ENCODE measurements at regions not wholly inside any gene's neighbourhood (a gene's known extent, or its start where the extent isn't known, plus 50 kb on each side); places are given as distances from the start of the nearest gene placed in this dataset.

DNA sequence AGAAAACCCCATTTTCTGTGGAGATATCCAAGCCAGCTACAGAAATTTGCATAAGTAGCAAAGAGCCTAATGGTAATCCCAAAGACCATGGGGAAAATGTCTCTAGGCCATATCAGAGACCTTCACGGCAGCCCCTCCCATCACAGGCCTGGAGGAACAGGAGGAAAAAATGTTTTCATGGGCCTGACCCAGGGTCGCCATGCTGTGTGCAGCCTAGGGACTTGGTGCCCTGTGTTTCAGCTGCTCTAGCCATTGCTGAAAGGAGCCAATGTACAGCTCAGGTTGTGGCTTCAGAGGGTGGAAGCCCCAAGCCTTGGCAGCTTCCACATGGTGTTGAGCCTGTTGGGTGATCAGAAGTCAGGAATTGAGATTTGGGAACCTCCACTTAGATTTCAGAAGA, 1150.7 kb downstream of the OTOL1 start:
- no peaks in the 10 kb centered on the region for H3K27me3 ChIP-seq (ENCODE audit: control insufficient read depth, insufficient read depth, low read length)
- H3K4me3 ChIP-seq (ENCODE audit: low read depth, low read length) = no peak overlapping the region
- TF ChIP-seq, protein P1, sequence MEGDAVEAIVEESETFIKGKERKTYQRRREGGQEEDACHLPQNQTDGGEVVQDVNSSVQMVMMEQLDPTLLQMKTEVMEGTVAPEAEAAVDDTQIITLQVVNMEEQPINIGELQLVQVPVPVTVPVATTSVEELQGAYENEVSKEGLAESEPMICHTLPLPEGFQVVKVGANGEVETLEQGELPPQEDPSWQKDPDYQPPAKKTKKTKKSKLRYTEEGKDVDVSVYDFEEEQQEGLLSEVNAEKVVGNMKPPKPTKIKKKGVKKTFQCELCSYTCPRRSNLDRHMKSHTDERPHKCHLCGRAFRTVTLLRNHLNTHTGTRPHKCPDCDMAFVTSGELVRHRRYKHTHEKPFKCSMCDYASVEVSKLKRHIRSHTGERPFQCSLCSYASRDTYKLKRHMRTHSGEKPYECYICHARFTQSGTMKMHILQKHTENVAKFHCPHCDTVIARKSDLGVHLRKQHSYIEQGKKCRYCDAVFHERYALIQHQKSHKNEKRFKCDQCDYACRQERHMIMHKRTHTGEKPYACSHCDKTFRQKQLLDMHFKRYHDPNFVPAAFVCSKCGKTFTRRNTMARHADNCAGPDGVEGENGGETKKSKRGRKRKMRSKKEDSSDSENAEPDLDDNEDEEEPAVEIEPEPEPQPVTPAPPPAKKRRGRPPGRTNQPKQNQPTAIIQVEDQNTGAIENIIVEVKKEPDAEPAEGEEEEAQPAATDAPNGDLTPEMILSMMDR (IDR thresholded peaks at IDR 0.05; ENCODE audit: insufficient read depth, low read length, severe bottlenecking) = no peak
- no peak for FAIRE-seq
- DNase-seq (ENCODE audit: low read depth) = no peak
- H3K36me3 ChIP-seq (ENCODE audit: control insufficient read depth, insufficient read depth, low read length) = no peaks in the 10 kb centered on the region

DNA sequence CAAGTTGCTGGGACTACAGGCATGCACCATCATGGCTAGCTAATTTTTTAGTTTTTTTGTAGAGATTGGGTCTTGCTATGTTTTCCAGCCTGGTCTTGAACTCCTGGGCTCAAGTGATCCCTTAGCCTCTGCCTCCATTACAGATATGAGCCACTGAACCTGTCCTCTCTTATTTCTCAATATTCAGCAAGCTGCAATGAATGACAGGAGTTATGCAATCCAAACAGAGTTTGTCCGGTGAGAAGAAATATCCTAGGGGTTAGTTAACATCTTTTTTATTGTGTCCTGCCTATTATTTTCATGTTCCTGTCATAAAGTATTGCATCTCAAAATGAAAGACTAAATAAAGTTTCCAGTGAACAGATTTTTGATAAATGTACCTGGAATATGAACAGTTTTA, 1161.4 kb downstream of the OTOL1 start:
- Histone ChIP-seq H3K4me3 (ENCODE audit: low read depth, low read length) (no peak overlapping the region), H3K36me3 (ENCODE audit: control insufficient read depth, insufficient read depth, low read length) (no peaks in the 10 kb centered on the region), H3K27me3 (ENCODE audit: control insufficient read depth, insufficient read depth, low read length) (no peaks in the 10 kb centered on the region)
- TF ChIP-seq, protein P1 (IDR thresholded peaks at IDR 0.05; ENCODE audit: insufficient read depth, low read length, severe bottlenecking) = no peak
- no peak for DNase-seq (ENCODE audit: low read depth)
- no peak for FAIRE-seq

DNA sequence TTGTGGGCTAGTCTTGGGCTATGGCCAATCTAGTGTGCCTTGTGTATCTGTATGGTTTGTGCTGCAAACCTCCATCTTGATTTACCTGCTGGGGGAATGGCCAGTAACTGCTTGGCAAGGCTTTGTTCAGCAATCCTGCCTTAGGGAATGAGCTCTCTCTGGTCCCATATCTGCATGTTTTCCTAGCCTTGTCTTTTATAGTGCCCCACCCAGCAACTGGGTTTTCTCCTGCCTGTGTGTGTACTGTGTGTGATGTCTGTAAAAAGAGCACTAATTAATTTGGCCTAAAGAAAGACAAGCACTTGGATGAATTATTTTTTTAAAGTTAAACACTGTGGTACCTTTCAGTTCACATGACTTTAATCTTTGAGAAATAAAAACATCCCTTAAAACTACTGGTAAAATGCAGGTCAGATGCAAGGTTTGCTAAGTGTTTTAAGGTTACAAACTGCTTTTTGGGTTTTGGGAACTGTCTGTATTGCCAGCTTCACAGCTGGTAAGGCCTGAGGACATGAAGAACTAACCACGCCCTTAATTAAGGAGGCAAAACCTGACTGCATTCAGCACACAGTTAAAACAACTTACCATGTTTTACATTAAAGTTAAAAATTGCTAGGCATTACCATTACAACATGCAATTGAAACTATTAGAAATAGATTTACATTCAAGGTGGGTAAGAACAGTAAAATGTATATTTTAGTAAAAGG, 1169.2 kb downstream of the OTOL1 start:
- Histone ChIP-seq H3K4me3 (ENCODE audit: low read depth, low read length) (no peak overlapping the region), H3K36me3 (ENCODE audit: control insufficient read depth, insufficient read depth, low read length) (no peaks in the 10 kb centered on the region), H3K27me3 (ENCODE audit: control insufficient read depth, insufficient read depth, low read length) (no peaks in the 10 kb centered on the region)
- TF ChIP-seq, protein P1 (IDR thresholded peaks at IDR 0.05; ENCODE audit: insufficient read depth, low read length, severe bottlenecking) = no peak
- no peak for DNase-seq (ENCODE audit: low read depth)
- FAIRE-seq = no peak

DNA sequence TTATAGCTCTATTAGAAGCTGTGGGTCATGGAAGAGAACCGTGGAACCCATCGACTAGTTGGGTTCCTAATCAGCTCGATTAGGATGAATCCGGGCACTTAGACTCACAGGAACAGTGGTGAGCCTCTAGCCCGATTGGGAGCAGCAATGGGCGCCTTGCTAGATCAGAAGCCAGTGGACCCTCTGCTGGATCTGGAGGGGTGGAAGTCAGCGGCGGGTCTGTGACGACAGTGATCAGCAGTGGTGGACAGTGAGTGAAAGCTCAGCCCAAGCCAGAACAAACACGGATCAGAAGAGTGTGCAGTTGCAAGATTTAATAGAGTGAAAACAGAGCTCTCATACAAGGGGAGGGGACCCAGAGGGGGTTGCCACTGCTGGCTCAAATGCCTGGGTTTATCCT, 1170.2 kb downstream of the OTOL1 start:
- TF ChIP-seq, protein P1 (IDR thresholded peaks at IDR 0.05; ENCODE audit: insufficient read depth, low read length, severe bottlenecking) = no peak

DNA sequence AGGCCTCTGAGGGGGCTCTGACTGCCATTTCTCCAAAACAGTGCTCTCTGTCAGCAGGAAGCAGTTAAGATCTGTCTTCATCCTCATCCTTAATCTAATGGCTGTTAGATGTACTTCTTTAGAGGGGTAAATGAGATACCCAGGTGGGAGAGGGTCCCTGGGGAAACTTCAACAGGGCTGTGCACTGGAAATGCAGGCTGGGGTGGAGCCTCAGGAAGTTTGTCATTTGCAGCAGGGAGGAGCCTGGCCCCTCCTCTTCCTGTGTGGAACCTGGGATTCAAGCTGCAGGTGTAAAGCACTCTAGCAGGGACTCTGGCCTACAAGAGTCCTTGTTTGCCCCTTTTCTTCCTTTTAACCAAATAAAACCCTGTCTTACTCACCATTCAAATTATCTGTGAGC, 1173.6 kb downstream of the OTOL1 start:
- TF ChIP-seq, protein P1 (IDR thresholded peaks at IDR 0.05; ENCODE audit: insufficient read depth, low read length, severe bottlenecking) = no peak
- H3K27me3 ChIP-seq (ENCODE audit: control insufficient read depth, insufficient read depth, low read length) = no peaks in the 10 kb centered on the region
- no peak overlapping the region for H3K4me3 ChIP-seq (ENCODE audit: low read depth, low read length)
- H3K36me3 ChIP-seq (ENCODE audit: control insufficient read depth, insufficient read depth, low read length) = no peaks in the 10 kb centered on the region
- DNase-seq (ENCODE audit: low read depth) (no peak), FAIRE-seq (no peak)

More for the DNA sequence above, 1170.2 kb downstream of the OTOL1 start:
- DNase-seq (ENCODE audit: low read depth) = no peak
- FAIRE-seq = no peak
- no peaks in the 10 kb centered on the region for H3K36me3 ChIP-seq (ENCODE audit: control insufficient read depth, insufficient read depth, low read length)
- no peaks in the 10 kb centered on the region for H3K27me3 ChIP-seq (ENCODE audit: control insufficient read depth, insufficient read depth, low read length)
- no peak overlapping the region for H3K4me3 ChIP-seq (ENCODE audit: low read depth, low read length)

DNA sequence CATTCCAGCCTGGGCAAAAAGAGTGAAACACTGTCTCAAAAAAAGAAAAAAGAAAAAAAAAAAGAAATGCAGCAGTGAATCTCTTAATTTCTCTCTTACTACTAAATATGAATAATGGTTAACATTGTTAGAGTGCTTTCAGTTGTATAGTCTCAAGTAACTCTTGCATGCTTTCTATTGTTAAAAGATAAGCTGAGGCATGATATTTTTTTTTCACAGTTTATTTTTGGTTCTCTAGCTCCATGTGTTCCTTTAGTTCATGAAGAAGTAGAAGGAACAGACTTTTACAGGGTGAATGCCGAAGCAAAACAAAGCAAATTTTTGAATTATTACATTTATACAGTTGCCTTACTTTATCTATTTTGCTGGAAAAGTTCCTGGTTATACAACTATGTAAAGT, 1180.9 kb downstream of the OTOL1 start:
- TF ChIP-seq, protein P1 (IDR thresholded peaks at IDR 0.05; ENCODE audit: insufficient read depth, low read length, severe bottlenecking) = no peak
- Histone ChIP-seq H3K4me3 (ENCODE audit: low read depth, low read length) (no peak overlapping the region), H3K36me3 (ENCODE audit: control insufficient read depth, insufficient read depth, low read length) (no peaks in the 10 kb centered on the region), H3K27me3 (ENCODE audit: control insufficient read depth, insufficient read depth, low read length) (no peaks in the 10 kb centered on the region)
- FAIRE-seq (no peak), DNase-seq (ENCODE audit: low read depth) (no peak)
